ENCODE measurements at regions not wholly inside any gene's neighbourhood (a gene's known extent, or its start where the extent isn't known, plus 50 kb on each side); places are given as distances from the start of the nearest gene placed in this dataset.

DNA sequence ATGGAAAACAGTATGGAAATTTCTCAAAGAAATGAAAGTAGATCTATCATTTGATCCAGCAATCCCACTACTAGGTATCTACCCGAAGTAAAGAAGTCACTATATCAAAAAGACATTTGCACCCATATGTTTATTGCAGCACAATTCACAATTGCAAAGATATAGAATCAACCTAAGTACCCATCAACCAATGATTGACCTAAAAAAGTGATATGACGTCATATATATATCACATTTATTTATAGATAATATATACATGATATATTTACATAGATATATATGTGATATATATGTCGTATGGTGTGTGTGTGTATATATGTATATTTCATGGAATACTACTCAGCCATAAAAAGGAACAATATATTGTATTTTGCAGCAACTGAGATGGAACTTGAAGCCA, 188.3 kb upstream of the ARHGAP42 start:
- TF ChIP-seq, protein P1, sequence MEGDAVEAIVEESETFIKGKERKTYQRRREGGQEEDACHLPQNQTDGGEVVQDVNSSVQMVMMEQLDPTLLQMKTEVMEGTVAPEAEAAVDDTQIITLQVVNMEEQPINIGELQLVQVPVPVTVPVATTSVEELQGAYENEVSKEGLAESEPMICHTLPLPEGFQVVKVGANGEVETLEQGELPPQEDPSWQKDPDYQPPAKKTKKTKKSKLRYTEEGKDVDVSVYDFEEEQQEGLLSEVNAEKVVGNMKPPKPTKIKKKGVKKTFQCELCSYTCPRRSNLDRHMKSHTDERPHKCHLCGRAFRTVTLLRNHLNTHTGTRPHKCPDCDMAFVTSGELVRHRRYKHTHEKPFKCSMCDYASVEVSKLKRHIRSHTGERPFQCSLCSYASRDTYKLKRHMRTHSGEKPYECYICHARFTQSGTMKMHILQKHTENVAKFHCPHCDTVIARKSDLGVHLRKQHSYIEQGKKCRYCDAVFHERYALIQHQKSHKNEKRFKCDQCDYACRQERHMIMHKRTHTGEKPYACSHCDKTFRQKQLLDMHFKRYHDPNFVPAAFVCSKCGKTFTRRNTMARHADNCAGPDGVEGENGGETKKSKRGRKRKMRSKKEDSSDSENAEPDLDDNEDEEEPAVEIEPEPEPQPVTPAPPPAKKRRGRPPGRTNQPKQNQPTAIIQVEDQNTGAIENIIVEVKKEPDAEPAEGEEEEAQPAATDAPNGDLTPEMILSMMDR (IDR thresholded peaks at IDR 0.05; ENCODE audit: partially characterized antibody, unreplicated experiment): no peak
- no peak overlapping the region for H3K27ac Mint-ChIP-seq (ENCODE audit: unreplicated experiment)
- peaks cover 2% of the 10 kb centered on the region for H3K27me3 Mint-ChIP-seq (ENCODE audit: unreplicated experiment)
- no peaks in the 10 kb centered on the region for H3K36me3 Mint-ChIP-seq (ENCODE audit: unreplicated experiment)
- H3K4me1 Mint-ChIP-seq (ENCODE audit: low read depth, unreplicated experiment): no peaks in the 10 kb centered on the region
- peaks cover 3% of the 10 kb centered on the region for H3K9me3 Mint-ChIP-seq (ENCODE audit: unreplicated experiment)
- no peak for DNase-seq
- no peak overlapping the region for H3K4me3 Mint-ChIP-seq (ENCODE audit: unreplicated experiment)

DNA sequence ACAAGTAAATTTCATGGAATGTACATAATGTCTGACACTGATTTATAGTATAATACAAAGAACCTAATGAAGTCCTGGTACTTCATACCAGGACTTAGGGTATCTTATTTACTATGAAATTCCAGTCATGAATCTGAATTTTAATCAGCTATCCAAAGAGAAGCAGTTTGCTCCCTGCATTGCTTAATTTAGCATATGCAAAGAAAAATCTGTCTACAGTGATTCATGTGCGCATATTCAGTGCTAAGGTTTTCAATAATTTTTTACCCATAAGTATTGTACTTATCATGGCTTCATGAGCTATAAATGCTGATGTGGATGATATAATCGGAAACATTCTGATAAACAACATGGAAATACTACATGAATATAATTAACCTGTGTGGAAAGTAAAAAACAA, 185.6 kb upstream of the ARHGAP42 start:
- peaks cover 1% of the 10 kb centered on the region for H3K27me3 Mint-ChIP-seq (ENCODE audit: unreplicated experiment)
- TF ChIP-seq, protein P1 (IDR thresholded peaks at IDR 0.05; ENCODE audit: partially characterized antibody, unreplicated experiment): no peak
- H3K27ac Mint-ChIP-seq (ENCODE audit: unreplicated experiment): no peak overlapping the region
- no peak for DNase-seq
- H3K9me3 Mint-ChIP-seq (ENCODE audit: unreplicated experiment): peaks cover under 1% of the 10 kb centered on the region
- no peaks in the 10 kb centered on the region for H3K4me1 Mint-ChIP-seq (ENCODE audit: low read depth, unreplicated experiment)
- H3K36me3 Mint-ChIP-seq (ENCODE audit: unreplicated experiment): no peaks in the 10 kb centered on the region
- no peak overlapping the region for H3K4me3 Mint-ChIP-seq (ENCODE audit: unreplicated experiment)

DNA sequence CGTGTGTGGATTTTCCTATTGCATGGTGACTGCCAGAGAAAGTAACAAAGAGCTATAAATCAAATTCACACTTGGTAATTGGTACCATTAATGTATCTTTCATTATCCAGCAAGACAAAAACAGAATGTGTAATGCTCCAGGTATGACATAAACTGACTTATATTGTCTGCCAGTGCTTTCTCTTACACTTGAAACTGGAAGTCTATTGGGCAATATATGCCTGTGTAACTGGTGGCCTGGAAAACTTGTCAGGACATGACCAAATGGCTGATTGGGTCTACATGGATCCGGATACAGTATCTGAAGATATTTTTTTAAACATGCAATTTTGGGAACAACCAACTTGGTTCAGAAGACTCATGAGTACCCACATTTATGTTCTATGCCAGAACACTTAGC, 174.6 kb upstream of the ARHGAP42 start:
- H3K36me3 Mint-ChIP-seq (ENCODE audit: unreplicated experiment): no peaks in the 10 kb centered on the region
- DNase-seq: no peak

DNA sequence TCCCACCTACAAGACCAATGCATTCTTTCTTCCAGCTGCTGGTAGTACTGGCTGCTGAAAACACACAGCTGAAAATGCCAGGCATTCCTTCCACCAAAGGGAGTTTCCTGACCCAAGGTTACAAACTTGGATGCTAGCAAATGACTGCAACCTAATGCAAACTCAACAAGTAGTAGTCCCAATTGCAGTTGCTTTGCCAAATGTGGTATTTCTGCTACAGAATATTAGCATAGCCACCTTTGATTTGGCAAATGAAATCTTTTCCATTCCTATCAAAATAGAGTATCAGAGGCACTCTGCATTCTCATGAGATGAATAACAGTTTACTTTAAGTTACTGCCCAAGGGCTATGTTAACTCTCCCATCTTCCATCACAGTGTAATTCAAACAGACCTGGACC, 172.0 kb upstream of the ARHGAP42 start:
- H3K27ac Mint-ChIP-seq (ENCODE audit: unreplicated experiment): no peak overlapping the region
- no peaks in the 10 kb centered on the region for H3K36me3 Mint-ChIP-seq (ENCODE audit: unreplicated experiment)
- DNase-seq: no peak
- TF ChIP-seq, protein P1 (IDR thresholded peaks at IDR 0.05; ENCODE audit: partially characterized antibody, unreplicated experiment): no peak
- peaks cover 2% of the 10 kb centered on the region for H3K27me3 Mint-ChIP-seq (ENCODE audit: unreplicated experiment)
- H3K4me3 Mint-ChIP-seq (ENCODE audit: unreplicated experiment): no peak overlapping the region
- H3K4me1 Mint-ChIP-seq (ENCODE audit: low read depth, unreplicated experiment): no peaks in the 10 kb centered on the region
- H3K9me3 Mint-ChIP-seq (ENCODE audit: unreplicated experiment): peaks cover 3% of the 10 kb centered on the region

More for the DNA sequence above, 174.6 kb upstream of the ARHGAP42 start:
- Mint-ChIP-seq H3K27ac (ENCODE audit: unreplicated experiment) (no peak overlapping the region), H3K4me1 (ENCODE audit: low read depth, unreplicated experiment) (no peaks in the 10 kb centered on the region), H3K27me3 (ENCODE audit: unreplicated experiment) (peaks cover 2% of the 10 kb centered on the region), H3K4me3 (ENCODE audit: unreplicated experiment) (no peak overlapping the region), H3K9me3 (ENCODE audit: unreplicated experiment) (peaks cover 1% of the 10 kb centered on the region)
- TF ChIP-seq, protein P1 (IDR thresholded peaks at IDR 0.05; ENCODE audit: partially characterized antibody, unreplicated experiment): no peak

DNA sequence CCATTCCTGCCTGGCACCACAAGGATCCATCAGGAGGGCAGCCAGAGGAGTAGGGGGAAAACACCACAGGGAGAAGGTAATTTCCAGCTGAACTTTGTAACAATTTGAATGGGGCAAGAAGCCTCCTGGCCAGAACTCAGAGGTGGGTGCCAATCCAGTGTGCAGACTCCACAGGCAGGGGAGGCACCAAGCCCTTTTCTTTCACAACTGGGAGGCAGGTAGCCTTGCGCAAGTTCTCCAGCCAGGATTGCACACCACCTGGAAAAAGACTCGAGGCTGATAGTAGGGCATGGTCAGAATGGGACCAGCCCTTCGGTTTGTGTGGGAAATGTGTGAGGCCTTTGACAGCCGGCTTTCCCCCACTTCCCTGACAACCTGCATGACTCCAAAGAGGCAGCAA, 161.9 kb upstream of the ARHGAP42 start:
- no peak for DNase-seq
- no peaks in the 10 kb centered on the region for H3K4me1 Mint-ChIP-seq (ENCODE audit: low read depth, unreplicated experiment)
- H3K27me3 Mint-ChIP-seq (ENCODE audit: unreplicated experiment): no peaks in the 10 kb centered on the region
- peaks cover 7% of the 10 kb centered on the region for H3K36me3 Mint-ChIP-seq (ENCODE audit: unreplicated experiment)
- no peak overlapping the region for H3K4me3 Mint-ChIP-seq (ENCODE audit: unreplicated experiment)
- peaks cover 3% of the 10 kb centered on the region for H3K9me3 Mint-ChIP-seq (ENCODE audit: unreplicated experiment)
- TF ChIP-seq, protein P1 (IDR thresholded peaks at IDR 0.05; ENCODE audit: partially characterized antibody, unreplicated experiment): no peak
- H3K27ac Mint-ChIP-seq (ENCODE audit: unreplicated experiment): no peak overlapping the region

Data from glutamatergic neuron (in vitro differentiated cells).